A172 (cell line): ENCODE measurements at regions not wholly inside any gene's neighbourhood (a gene's known extent, or its start where the extent isn't known, plus 50 kb on each side); places are given as distances from the start of the nearest gene placed in this dataset.
"Not testable (repeated sequence)": the region's sequence is repeated elsewhere in the genome, so short reads cannot be mapped to it uniquely, and the experiment has no call there.

Experiments
- DNase-seq: peaks from one replicate; pipeline ENCODE4 v3.0.0-alpha.2; 2015; ENCODE audit warnings: low spot score

GRCh38 chr15:87724330-87724729, 532.2 kb downstream of the NTRK3 start:
- no peak for DNase-seq

- no peak for DNase-seq
Measured at GRCh38 chr15:87722941-87723691, 533.4 kb downstream of the NTRK3 start.

GRCh38 chr15:87720235-87720634, 536.3 kb downstream of the NTRK3 start:
- no peak for DNase-seq

- no peak for DNase-seq
Measured at GRCh38 chr15:87716422-87716821, 540.1 kb downstream of the NTRK3 start.

GRCh38 chr15:87715252-87715651, 541.3 kb downstream of the NTRK3 start:
- no peak for DNase-seq

- DNase-seq = no peak
Measured at GRCh38 chr15:87713475-87713879, 543.1 kb downstream of the NTRK3 start.

- no peak for DNase-seq
Measured at GRCh38 chr15:87712211-87712610, 544.3 kb downstream of the NTRK3 start.

GRCh38 chr15:87711026-87711425, 545.5 kb downstream of the NTRK3 start:
- DNase-seq = peak; percentile 9

- DNase-seq = no peak
Measured at GRCh38 chr15:87710406-87710805, 546.1 kb downstream of the NTRK3 start.

- DNase-seq = no peak
Measured at GRCh38 chr15:87707566-87708130, 548.9 kb downstream of the NTRK3 start.

- no peak for DNase-seq
Measured at GRCh38 chr15:87707071-87707470, 549.5 kb downstream of the NTRK3 start.

- no peak for DNase-seq
Measured at GRCh38 chr15:87706001-87706400, 550.5 kb downstream of the NTRK3 start.

- DNase-seq = no peak
Measured at GRCh38 chr15:87704276-87704675, 552.3 kb downstream of the NTRK3 start.

- DNase-seq = no peak
Measured at GRCh38 chr15:87703327-87704111, 553.0 kb downstream of the NTRK3 start.

GRCh38 chr15:87702270-87702669, 554.3 kb downstream of the NTRK3 start:
- no peak for DNase-seq

GRCh38 chr15:87698467-87698866, 558.1 kb downstream of the NTRK3 start:
- DNase-seq = not testable (repeated sequence)

GRCh38 chr15:87689716-87690115, 566.8 kb downstream of the NTRK3 start:
- no peak for DNase-seq

- no peak for DNase-seq
Measured at GRCh38 chr15:87687523-87687870, 569.0 kb downstream of the NTRK3 start.

GRCh38 chr15:87686841-87687522, 569.6 kb downstream of the NTRK3 start:
- DNase-seq = no peak

- DNase-seq = no peak
Measured at GRCh38 chr15:87686339-87686738, 570.2 kb downstream of the NTRK3 start.

- no peak for DNase-seq
Measured at GRCh38 chr15:87682527-87682926, 574.0 kb downstream of the NTRK3 start.

- peak; percentile 13 for DNase-seq
Measured at GRCh38 chr15:87681104-87681503, 575.4 kb downstream of the NTRK3 start.
